Neural crest cell (in vitro differentiated cells): ENCODE measurements at regions not wholly inside any gene's neighbourhood (a gene's known extent, or its start where the extent isn't known, plus 50 kb on each side); places are given as distances from the start of the nearest gene placed in this dataset.

Experiments used
- DNase-seq: peaks from one replicate; pipeline ENCODE4 v3.0.0; 2021; ENCODE audit warnings: low read depth, mixed read lengths, low spot score
- H3K27ac Mint-ChIP-seq: one replicate; pipeline ENCODE4 v1.8.0; 2021; ENCODE audit warnings: mild to moderate bottlenecking, mixed read lengths; ENCODE audit not compliant: unreplicated experiment
- H3K27me3 Mint-ChIP-seq: 2 replicates; pipeline ENCODE4 v1.8.0; 2021; ENCODE audit warnings: low read depth, mild to moderate bottlenecking, mixed read lengths
- H3K36me3 Mint-ChIP-seq: 2 replicates; pipeline ENCODE4 v1.8.0; 2021; ENCODE audit warnings: low read depth, mild to moderate bottlenecking, mixed read lengths
- H3K4me1 Mint-ChIP-seq: 2 replicates; pipeline ENCODE4 v1.8.0; 2021; ENCODE audit warnings: mixed read lengths
- H3K4me3 Mint-ChIP-seq: one replicate; pipeline ENCODE4 v1.8.0; 2021; ENCODE audit warnings: mild to moderate bottlenecking, mixed read lengths
- H3K9me3 Mint-ChIP-seq: 2 replicates; pipeline ENCODE4 v1.8.0; 2021; ENCODE audit warnings: mixed read lengths
- TF ChIP-seq, protein P1 (sequence below): fragments of 200-600 bp; sonication (generic); conservative IDR thresholded peaks from 2 replicates; pipeline ENCODE4 v1.5.0; 2021; ENCODE audit warnings: antibody characterized with exemption, mild to moderate bottlenecking

DNA sequence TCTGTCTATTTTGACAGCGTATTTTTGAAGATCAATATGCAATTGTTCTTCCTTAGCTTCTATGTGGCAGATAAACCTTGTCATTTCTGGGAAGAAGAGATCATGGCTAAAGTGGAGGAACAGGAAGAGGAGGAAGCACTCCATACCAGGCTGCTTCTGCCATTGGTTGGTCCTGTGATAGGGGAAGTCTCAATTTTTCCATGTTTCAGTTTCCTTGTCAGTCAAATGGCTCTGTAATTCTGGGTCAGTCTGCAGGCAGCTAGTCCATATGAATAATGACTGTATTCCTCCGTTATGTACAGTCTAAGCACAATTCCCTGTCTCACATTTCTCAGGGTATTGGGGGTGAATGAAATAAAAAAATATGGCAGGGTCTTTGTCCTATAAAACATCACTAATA is 277.6 kb upstream of the CXCR4 start:
- H3K27ac Mint-ChIP-seq: no peak overlapping the region
- no peak for DNase-seq
- H3K36me3 Mint-ChIP-seq: no peaks in the 10 kb centered on the region
- H3K9me3 Mint-ChIP-seq: no peaks in the 10 kb centered on the region
- H3K4me3 Mint-ChIP-seq: no peak overlapping the region
- H3K4me1 Mint-ChIP-seq: no peaks in the 10 kb centered on the region
- peaks cover 4% of the 10 kb centered on the region for H3K27me3 Mint-ChIP-seq
- TF ChIP-seq, protein P1, sequence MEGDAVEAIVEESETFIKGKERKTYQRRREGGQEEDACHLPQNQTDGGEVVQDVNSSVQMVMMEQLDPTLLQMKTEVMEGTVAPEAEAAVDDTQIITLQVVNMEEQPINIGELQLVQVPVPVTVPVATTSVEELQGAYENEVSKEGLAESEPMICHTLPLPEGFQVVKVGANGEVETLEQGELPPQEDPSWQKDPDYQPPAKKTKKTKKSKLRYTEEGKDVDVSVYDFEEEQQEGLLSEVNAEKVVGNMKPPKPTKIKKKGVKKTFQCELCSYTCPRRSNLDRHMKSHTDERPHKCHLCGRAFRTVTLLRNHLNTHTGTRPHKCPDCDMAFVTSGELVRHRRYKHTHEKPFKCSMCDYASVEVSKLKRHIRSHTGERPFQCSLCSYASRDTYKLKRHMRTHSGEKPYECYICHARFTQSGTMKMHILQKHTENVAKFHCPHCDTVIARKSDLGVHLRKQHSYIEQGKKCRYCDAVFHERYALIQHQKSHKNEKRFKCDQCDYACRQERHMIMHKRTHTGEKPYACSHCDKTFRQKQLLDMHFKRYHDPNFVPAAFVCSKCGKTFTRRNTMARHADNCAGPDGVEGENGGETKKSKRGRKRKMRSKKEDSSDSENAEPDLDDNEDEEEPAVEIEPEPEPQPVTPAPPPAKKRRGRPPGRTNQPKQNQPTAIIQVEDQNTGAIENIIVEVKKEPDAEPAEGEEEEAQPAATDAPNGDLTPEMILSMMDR: no peak

DNA sequence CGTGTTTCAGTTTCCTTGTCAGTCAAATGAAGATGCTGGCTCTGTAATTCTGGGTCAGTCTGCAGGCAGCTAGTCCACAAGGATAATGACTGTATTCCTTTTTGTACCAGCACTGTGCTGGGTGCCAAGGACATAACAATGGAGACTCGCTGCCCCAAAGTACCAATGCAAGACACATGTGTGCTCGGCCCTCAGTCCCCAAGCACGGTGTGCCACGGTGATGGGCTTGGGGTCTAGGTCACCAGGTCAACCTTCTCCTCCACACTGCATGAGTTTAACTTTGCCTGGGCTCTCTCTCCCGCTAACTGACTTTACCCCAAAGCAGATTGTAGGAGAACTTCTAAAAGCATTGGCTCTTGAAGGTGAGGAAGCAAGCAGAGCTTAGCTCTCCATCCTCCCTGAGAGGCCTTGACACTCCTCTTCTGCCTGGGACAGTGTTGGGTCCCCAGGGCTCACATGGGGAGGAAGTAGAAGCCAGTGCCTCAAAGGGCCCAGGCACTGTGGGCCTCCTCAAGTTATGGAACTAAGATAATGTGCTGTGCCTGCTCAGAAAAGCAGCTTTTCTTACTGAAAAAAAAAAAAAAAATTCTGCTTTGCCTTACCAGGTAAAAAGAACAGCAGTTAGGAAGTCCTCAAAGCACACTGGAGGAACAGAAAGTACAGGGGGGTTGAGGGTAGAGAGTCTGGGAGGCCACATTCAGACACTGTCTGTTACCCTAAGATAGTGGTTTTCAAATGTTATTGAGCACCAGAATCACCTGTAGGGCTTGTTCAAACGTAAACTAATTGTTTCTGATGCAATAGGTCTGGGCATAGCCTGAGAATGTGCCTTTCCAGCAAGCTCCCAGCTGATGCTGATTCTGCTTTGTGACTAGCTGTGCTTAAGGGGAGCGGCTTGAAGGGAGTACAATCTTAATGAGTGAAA is 276.4 kb upstream of the CXCR4 start:
- no peaks in the 10 kb centered on the region for H3K4me1 Mint-ChIP-seq
- no peaks in the 10 kb centered on the region for H3K9me3 Mint-ChIP-seq
- TF ChIP-seq, protein P1: no peak

DNA sequence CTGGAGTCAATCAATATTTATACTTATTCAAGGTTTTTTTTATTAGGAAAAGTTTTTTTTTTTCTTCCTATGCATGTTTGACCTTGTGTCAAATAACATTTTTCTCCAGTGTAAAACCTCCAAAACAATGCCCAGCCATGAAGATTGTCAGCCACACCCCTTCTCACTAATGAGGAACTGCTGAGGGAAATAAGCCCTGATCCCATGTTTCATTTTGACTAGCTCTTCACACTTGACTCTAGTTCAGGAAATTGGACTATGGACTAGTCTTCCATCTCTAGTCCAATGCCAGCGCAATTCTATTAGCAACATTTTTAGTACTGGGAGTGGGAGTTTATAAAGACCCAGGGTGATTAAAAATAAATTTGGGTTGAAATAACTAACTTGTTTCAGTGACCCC is 275.6 kb upstream of the CXCR4 start:
- Mint-ChIP-seq H3K4me1 (no peaks in the 10 kb centered on the region), H3K9me3 (no peaks in the 10 kb centered on the region), H3K36me3 (no peaks in the 10 kb centered on the region), H3K27me3 (peaks cover 11% of the 10 kb centered on the region), H3K27ac (no peak overlapping the region), H3K4me3 (no peak overlapping the region)
- TF ChIP-seq, protein P1: no peak
- DNase-seq: no peak

More for the DNA sequence above, 276.4 kb upstream of the CXCR4 start:
- no peak for DNase-seq
- Mint-ChIP-seq H3K4me3 (no peak overlapping the region), H3K36me3 (no peaks in the 10 kb centered on the region), H3K27ac (no peak overlapping the region), H3K27me3 (peaks cover 5% of the 10 kb centered on the region)

DNA sequence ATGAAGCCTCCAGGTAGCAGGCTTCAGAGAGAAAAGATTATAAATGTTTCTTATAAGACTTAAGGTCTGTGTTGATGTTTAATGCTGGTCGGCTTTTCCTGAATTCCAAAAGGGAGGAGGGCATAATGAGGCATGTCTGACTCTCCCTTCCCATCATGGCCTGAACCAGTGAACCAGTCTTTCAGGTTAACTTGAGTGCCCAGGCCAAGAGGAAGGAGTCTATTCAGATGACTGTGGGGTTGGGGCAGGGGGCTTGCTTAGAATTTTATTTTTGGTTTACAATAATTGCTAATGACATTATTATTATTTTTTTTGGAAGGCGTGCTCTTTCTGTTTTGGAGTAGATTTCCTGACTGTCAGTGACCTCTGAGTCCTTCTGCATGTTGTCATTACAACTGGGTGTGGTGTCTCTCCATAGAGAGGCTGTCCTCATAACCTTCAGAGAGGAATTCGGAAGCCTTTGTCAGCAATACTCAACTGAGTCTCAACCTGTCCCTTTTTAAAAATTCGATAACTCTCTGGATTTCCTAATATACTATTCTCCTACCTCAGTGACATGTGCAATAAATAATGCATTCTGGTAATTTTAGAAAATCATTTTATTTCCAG is 275.1 kb upstream of the CXCR4 start:
- Mint-ChIP-seq H3K4me1 (no peaks in the 10 kb centered on the region), H3K9me3 (no peaks in the 10 kb centered on the region), H3K4me3 (no peak overlapping the region), H3K27me3 (peaks cover 14% of the 10 kb centered on the region), H3K27ac (no peak overlapping the region), H3K36me3 (no peaks in the 10 kb centered on the region)
- DNase-seq: no peak
- TF ChIP-seq, protein P1: no peak

DNA sequence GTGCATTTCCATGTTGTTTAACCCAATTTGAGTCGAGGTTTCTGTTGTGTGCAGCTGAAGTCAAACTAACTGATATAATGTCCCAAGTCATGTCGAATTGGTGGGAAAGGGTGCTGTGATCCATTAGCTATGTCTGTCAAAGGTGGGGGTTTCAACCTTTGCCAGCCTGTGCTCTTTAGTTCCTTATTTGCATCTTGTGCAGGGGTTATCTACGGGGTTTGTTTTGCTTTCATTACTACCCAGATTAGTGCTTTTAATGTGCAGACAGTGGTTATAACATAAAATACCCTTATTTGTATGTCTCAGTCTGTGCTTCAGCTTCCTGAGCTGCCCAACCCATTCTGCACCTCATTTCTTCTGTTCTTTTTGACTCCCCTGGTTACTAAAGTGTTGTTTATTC is 271.9 kb upstream of the CXCR4 start:
- TF ChIP-seq, protein P1: no peak
- Mint-ChIP-seq H3K27me3 (peaks cover 13% of the 10 kb centered on the region), H3K36me3 (no peaks in the 10 kb centered on the region), H3K27ac (no peak overlapping the region), H3K4me1 (peaks cover 1% of the 10 kb centered on the region), H3K4me3 (no peak overlapping the region), H3K9me3 (no peaks in the 10 kb centered on the region)
- no peak for DNase-seq
